PC-9 (cell line): ENCODE measurements at regions not wholly inside any gene's neighbourhood (a gene's known extent, or its start where the extent isn't known, plus 50 kb on each side); places are given as distances from the start of the nearest gene placed in this dataset.

Source experiments
- BruUV-seq: library from RNA; stranded (reverse); fragments of 400-500 nt; replicated peaks from 2 replicates; lab custom pipeline; 2021; lab: Mats Ljungman, UMichigan
- CTCF ChIA-PET: fragments of 300-600 bp; sonication (Branson Sonifier 250); formaldehyde crosslinking; loops from one replicate; lab custom pipeline; 2022; ENCODE audit warnings: antibody characterized with exemption; lab: Charles Lee
- POLR2A ChIA-PET: fragments of 300-600 bp; sonication (Branson Sonifier 250); formaldehyde crosslinking; loops from one replicate; lab custom pipeline; 2022; ENCODE audit warnings: antibody characterized with exemption; ENCODE audit not compliant: unreplicated experiment; lab: Charles Lee
- DNase-seq, 2 experiments: peaks; one replicate each; pipeline versions ENCODE4 v3.0.0 to v3.0.0-alpha.2; 2015 to 2022; ENCODE audit warnings: mixed read lengths in 1 of 2
- H2AFZ ChIP-seq: fragments of 200-600 bp; sonication (generic); 2 replicates; pipeline ENCODE4 v1.8.1; 2017; ENCODE audit warnings: antibody characterized with exemption
- H3F3A ChIP-seq: fragments of 200-600 bp; sonication (generic); 2 replicates; pipeline ENCODE4 v1.8.1; 2017; ENCODE audit warnings: antibody characterized with exemption, mild to moderate bottlenecking, low read depth; ENCODE audit not compliant: insufficient read depth
- H3K27ac ChIP-seq: fragments of 200-600 bp; sonication (generic); 2 replicates; pipeline ENCODE4 v1.6.1; 2016; ENCODE audit warnings: mixed run types
- H3K27me3 ChIP-seq: fragments of 200-600 bp; sonication (generic); 2 replicates; pipeline ENCODE4 v1.6.1; 2016; ENCODE audit warnings: low read depth, mixed run types; ENCODE audit not compliant: insufficient read depth
- H3K36me3 ChIP-seq: fragments of 200-600 bp; sonication (generic); 2 replicates; pipeline ENCODE4 v1.6.1; 2016; ENCODE audit warnings: low read depth, mixed run types
- H3K4me1 ChIP-seq: fragments of 200-600 bp; sonication (generic); replicated peaks from 2 replicates; pipeline ENCODE4 v1.6.1; 2016; ENCODE audit warnings: mixed run types; ENCODE audit not compliant: insufficient read depth
- H3K4me2 ChIP-seq: fragments of 200-600 bp; sonication (generic); 2 replicates; pipeline ENCODE4 v1.6.1; 2017; ENCODE audit warnings: mixed run types
- H3K4me3 ChIP-seq: fragments of 200-600 bp; sonication (generic); 2 replicates; pipeline ENCODE4 v1.6.1; 2016; ENCODE audit warnings: mixed run types
- H3K79me2 ChIP-seq: fragments of 200-600 bp; sonication (generic); 2 replicates; pipeline ENCODE4 v1.6.1; 2017; ENCODE audit warnings: low read depth, mixed run types
- H3K9me2 ChIP-seq: fragments of 200-600 bp; sonication (generic); 2 replicates; pipeline ENCODE4 v1.8.1; 2017; ENCODE audit warnings: mild to moderate bottlenecking; ENCODE audit not compliant: insufficient read depth
- H3K9me3 ChIP-seq: fragments of 200-600 bp; sonication (generic); 2 replicates; pipeline ENCODE4 v1.8.1; 2016; ENCODE audit warnings: low read depth; ENCODE audit not compliant: insufficient read depth
- H4K20me1 ChIP-seq: fragments of 200-600 bp; sonication (generic); 2 replicates; pipeline ENCODE4 v1.8.1; 2017; ENCODE audit not compliant: insufficient read depth
- EZH2 ChIP-seq: fragments of 200-600 bp; sonication (generic); IDR thresholded peaks from 2 replicates; pipeline ENCODE4 v1.8.0; 2017; ENCODE audit warnings: antibody characterized with exemption, low read depth
- intact Hi-C: fragments of 100-400 bp; cut with micrococcal nuclease; formaldehyde crosslinking; loops from one replicate; pipeline ENCODE4 v1.10.0; 2022; ENCODE audit not compliant: unreplicated experiment
- TF ChIP-seq, protein P1 (sequence below): fragments of 200-600 bp; sonication (generic); conservative IDR thresholded peaks from 2 replicates; pipeline ENCODE4 v1.6.1; 2017; ENCODE audit warnings: mixed run types, antibody characterized with exemption, mild to moderate bottlenecking, moderate library complexity

DNA sequence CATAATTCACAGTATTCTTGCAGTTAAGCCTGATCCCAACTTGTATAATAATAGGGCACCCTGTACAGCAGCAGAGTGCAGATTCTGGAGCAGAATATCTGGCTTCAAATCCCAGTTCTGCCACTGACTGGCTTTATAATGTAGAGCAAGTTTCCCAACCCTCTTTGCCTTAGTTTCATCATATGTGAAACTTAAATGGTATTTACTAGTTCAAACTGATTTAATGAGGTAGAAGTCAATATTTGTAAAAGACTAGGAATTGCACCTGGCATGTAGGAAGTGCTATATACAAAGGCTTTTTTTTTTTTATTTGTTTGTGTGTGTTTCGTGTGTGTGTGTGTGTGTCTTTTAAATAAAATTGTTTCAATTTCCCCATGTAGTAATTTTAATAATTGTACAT, 125.9 kb downstream of the CCER1 start:
- CTCF ChIA-PET, result no interaction called here
- H2AFZ ChIP-seq, result no peak overlapping the region
- H3F3A ChIP-seq, result no peaks in the 10 kb centered on the region
- no peak for TF ChIP-seq EZH2
- TF ChIP-seq, protein P1, sequence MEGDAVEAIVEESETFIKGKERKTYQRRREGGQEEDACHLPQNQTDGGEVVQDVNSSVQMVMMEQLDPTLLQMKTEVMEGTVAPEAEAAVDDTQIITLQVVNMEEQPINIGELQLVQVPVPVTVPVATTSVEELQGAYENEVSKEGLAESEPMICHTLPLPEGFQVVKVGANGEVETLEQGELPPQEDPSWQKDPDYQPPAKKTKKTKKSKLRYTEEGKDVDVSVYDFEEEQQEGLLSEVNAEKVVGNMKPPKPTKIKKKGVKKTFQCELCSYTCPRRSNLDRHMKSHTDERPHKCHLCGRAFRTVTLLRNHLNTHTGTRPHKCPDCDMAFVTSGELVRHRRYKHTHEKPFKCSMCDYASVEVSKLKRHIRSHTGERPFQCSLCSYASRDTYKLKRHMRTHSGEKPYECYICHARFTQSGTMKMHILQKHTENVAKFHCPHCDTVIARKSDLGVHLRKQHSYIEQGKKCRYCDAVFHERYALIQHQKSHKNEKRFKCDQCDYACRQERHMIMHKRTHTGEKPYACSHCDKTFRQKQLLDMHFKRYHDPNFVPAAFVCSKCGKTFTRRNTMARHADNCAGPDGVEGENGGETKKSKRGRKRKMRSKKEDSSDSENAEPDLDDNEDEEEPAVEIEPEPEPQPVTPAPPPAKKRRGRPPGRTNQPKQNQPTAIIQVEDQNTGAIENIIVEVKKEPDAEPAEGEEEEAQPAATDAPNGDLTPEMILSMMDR, result no peak
- intact Hi-C loops, result no loop called here
- no TSS peak for BruUV-seq
- no peaks in the 10 kb centered on the region for H3K27me3 ChIP-seq
- H3K79me2 ChIP-seq, result no peaks in the 10 kb centered on the region
- no peak overlapping the region for H3K4me2 ChIP-seq
- no peak overlapping the region for H3K27ac ChIP-seq
- H3K9me2 ChIP-seq, result no peaks in the 10 kb centered on the region
- no peaks in the 10 kb centered on the region for H4K20me1 ChIP-seq
- no peaks in the 10 kb centered on the region for H3K9me3 ChIP-seq
- POLR2A ChIA-PET, result no interaction called here
- no peak for DNase-seq
- H3K4me1 ChIP-seq, result no peaks in the 10 kb centered on the region
- H3K4me3 ChIP-seq, result no peak overlapping the region
- no peaks in the 10 kb centered on the region for H3K36me3 ChIP-seq

DNA sequence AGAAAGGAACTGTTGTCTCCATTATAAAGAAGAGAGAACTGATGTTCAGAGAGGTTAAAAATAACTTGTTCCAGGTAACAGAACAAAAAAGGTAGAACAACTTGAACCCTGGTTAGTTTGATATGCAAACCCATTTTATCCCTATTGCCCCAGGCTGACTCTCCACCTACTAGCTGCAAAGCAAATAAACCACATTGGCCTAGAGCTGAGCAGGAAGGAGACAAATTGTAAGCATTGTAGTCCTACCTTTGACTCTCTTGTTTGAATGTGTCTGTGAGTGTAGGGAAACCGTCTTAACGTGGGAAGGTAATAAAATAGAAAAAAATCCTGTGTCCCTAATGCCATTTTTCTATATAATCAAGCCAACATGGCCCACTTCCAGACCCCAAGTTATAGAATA, 126.4 kb downstream of the CCER1 start:
- H3K4me1 ChIP-seq, result no peaks in the 10 kb centered on the region
- no peaks in the 10 kb centered on the region for H3K9me2 ChIP-seq
- H3K27ac ChIP-seq, result no peak overlapping the region
- BruUV-seq, result no TSS peak
- intact Hi-C loops, result no loop called here
- no peak overlapping the region for H3K4me3 ChIP-seq
- no peaks in the 10 kb centered on the region for H3K27me3 ChIP-seq
- no peak for DNase-seq
- ChIA-PET CTCF (no interaction called here), POLR2A (no interaction called here)
- no peaks in the 10 kb centered on the region for H4K20me1 ChIP-seq
- H3K36me3 ChIP-seq, result no peaks in the 10 kb centered on the region
- no peaks in the 10 kb centered on the region for H3F3A ChIP-seq
- no peak overlapping the region for H2AFZ ChIP-seq
- H3K79me2 ChIP-seq, result no peaks in the 10 kb centered on the region
- no peak overlapping the region for H3K4me2 ChIP-seq
- H3K9me3 ChIP-seq, result no peaks in the 10 kb centered on the region
- no peak for TF ChIP-seq EZH2
- TF ChIP-seq, protein P1, result no peak

DNA sequence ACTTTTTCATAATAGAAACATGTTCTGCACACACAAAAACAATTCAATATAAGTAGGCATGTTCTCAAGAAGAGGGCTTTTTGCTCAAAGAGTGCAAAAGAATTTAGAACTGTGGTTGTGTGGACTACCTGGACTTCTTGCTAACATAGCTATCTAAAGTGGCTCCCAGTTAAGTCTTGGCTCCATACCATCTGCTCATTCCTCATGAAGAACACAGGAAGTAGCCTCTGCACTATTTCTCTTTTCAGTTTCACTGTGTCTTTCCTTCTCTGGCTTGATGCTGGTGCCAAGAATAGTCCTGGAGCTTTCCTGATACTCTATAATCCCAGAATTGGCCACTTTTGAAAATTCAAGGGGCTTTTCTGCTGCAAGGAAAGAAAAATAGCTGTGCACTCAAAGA, 127.4 kb downstream of the CCER1 start:
- Histone ChIP-seq H3K9me2 (no peaks in the 10 kb centered on the region; the same call in 1 of the 2 replicates), H3K4me1 (no peaks in the 10 kb centered on the region), H2AFZ (0 out of 2 replicates have a peak overlapping the region, but pooled peaks have one; percentile 33), H3K36me3 (no peaks in the 10 kb centered on the region), H3K9me3 (no peaks in the 10 kb centered on the region), H3K27me3 (no peaks in the 10 kb centered on the region), H4K20me1 (no peaks in the 10 kb centered on the region), H3F3A (no peaks in the 10 kb centered on the region), H3K4me2 (no peak overlapping the region), H3K79me2 (no peaks in the 10 kb centered on the region), H3K4me3 (no peak overlapping the region), H3K27ac (no peak overlapping the region)
- no peak for DNase-seq
- ChIA-PET CTCF (no interaction called here), POLR2A (no interaction called here)
- BruUV-seq, result no TSS peak
- intact Hi-C loops, result no loop called here
- TF ChIP-seq, protein P1, result no peak
- TF ChIP-seq EZH2, result no peak
